ENCODE measurements at regions not wholly inside any gene's neighbourhood (a gene's known extent, or its start where the extent isn't known, plus 50 kb on each side); places are given as distances from the start of the nearest gene placed in this dataset.
"Not testable (repeated sequence)": the region's sequence is repeated elsewhere in the genome, so short reads cannot be mapped to it uniquely, and the experiment has no call there.

- no peak for DNase-seq
Observed at GRCh38 chr19:29048873-29049272, 164.1 kb downstream of the UQCRFS1 start.

GRCh38 chr19:29045679-29046254 lies 167.2 kb downstream of the UQCRFS1 start:
- no peak for DNase-seq

DNA sequence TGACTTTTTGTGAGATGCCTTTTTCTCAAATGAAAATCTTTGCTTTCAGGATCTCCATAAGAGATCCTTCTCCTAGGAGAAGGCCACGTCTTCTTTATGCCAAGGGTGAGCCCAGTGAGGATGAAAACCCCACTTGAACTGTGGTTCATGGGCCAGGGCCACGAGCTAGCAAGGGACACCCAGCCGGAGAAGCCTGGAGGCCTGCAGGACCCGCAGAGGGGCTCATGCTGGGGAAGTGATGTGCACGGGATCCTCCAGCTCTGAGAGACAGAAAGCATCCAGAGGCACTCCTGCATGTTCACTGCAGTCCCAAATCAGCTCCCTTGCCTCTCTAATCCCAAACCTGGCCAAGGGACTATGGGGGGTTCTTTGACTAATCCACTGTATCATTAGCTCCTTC lies 168.9 kb downstream of the UQCRFS1 start:
- DNase-seq: no peak

- DNase-seq: no peak
Observed at GRCh38 chr19:29042450-29042849, 170.5 kb downstream of the UQCRFS1 start.

- DNase-seq: no peak
Observed at GRCh38 chr19:29040951-29041350, 172.0 kb downstream of the UQCRFS1 start.

- DNase-seq: no peak
Observed at GRCh38 chr19:29040292-29040691, 172.7 kb downstream of the UQCRFS1 start.

DNA sequence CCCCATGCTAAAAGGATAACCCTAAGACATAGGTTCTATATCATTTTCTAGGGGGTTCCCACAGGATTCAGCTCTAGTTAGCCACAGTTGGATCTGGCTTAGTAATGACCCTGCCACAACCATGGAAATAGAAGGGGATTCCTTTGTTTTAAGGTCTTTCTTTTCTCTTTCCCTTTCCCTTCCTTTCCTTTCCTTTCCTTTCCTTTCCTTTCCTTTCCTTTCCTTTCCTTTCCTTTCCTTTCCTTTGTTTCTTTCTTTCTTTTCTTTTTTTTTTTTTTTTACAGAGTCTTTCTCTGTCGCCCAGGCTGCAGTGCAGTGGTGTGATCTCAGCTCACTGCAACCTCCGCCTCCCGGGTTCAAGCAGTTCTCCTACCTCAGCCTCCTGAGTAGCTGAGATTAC lies 173.9 kb downstream of the UQCRFS1 start:
- DNase-seq: not testable (repeated sequence)

DNA sequence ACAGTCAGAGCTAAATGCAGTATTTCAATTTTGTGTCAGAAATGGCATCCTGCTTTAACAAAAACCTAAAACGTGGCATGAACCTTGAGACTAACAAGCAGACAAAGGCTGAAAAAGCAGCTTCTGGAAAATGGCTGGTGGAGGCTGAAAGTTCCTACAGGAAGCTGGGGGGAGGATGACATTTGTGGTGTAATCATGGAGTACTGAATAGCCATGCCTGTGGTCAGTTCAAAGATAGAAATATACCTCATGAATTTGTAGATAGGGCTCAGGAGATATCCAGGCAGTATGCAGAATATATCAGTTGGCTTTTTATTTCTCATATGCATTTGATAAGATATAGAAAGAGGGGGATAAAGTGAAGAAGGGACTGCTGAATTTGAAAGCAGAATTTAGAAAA lies 181.7 kb downstream of the UQCRFS1 start:
- no peak for DNase-seq

DNA sequence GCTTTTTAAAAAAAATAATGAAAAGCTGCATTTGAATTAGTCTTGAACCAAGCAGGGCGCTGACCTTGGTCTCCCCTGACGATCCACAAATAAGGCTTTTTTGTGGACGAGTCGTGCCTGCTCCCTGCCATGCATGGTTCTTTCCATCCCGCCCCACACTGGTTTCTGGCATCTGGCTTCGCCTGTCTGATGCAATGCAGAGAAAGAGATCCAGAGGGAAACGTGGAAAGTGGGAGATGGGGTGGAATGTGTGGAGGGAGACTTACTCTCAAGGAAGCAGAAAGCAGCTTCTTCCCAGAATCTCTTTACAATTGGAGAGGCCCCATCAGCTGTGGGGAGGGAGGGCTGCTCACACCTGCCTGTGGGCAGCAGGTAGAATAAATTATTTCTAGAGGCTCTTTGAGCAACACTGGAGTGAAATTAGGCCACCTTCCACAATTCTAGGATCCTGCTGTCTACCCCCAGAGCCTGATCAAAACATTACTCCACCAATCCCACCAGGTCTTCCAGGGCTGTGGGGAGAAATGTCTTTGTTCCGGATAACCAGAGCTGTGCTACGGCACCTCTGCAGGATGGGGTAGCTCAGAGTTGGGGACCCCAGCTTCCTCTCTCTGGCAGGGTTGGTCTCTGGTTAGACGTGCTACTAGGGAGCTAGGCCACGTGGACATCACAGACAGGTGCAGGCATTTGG lies 183.5 kb downstream of the UQCRFS1 start:
- no peak for DNase-seq

GRCh38 chr19:29022599-29022998 lies 190.4 kb downstream of the UQCRFS1 start:
- no peak for DNase-seq

DNA sequence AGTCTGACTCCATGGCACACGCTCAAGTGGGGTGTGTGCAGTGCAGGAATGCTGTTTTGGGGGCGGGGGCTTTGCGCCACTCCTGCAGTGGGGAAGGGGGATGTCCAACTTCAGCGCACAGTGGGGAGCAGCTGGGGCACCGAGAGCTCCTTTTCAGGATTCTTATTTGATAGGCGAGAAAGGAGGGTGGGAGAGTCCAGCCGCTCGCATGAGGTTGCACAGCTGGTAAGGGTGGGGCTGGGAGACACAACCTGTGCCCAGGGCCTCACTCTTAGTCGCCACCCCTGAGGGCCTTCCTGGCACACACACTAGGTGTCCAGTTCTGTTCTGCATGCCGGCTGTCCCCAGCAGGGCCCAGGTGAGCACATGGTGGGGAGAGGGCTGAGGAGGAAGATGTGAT lies 190.8 kb downstream of the UQCRFS1 start:
- DNase-seq: no peak

- no peak for DNase-seq
Observed at GRCh38 chr19:29021232-29021916, 191.6 kb downstream of the UQCRFS1 start.

- no peak for DNase-seq
Observed at GRCh38 chr19:29019403-29019802, 193.5 kb downstream of the UQCRFS1 start.

- DNase-seq: no peak
Observed at GRCh38 chr19:29018542-29018941, 194.4 kb downstream of the UQCRFS1 start.

- no peak for DNase-seq
Observed at GRCh38 chr19:29017788-29018187, 195.2 kb downstream of the UQCRFS1 start.

DNA sequence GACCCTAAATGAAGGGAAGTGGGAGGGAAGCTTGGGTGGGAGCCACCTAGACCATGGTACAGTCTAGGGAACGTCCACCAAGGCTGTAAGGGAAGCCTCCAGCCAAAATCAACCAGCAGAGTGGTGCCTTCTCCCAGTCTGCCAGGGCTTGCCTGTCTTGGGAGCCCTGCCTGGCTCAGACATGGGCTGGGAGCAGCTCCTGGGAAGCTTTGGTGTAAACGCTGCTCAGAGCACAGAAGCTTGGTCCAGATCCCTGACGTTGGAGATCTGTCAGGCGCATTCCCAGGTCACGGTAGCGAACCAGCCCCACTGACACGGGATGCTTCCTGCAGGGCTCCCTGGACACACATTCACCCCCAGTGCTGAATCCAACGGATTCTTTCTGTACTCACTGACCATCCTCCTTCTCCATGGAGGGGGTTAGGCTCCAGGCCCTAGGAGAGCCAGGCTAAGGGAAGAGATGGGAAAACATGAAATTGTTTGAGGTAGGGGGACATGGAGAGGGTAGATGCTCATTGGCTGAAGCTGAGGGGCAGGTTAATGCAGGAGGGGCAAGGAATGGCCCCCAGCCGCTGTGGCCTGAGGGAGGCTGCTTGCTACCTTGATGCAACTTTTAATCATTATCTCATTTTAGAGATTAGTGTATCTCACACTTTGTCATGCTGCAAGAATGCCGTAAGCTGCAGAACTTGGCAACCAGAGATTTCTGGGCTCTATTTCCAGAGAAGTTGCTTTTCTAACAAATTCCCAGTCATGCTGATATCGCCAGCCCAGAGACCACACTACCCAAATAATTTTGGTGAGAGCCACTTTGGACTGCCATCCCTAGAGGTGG lies 195.8 kb downstream of the UQCRFS1 start:
- DNase-seq: no peak

DNA sequence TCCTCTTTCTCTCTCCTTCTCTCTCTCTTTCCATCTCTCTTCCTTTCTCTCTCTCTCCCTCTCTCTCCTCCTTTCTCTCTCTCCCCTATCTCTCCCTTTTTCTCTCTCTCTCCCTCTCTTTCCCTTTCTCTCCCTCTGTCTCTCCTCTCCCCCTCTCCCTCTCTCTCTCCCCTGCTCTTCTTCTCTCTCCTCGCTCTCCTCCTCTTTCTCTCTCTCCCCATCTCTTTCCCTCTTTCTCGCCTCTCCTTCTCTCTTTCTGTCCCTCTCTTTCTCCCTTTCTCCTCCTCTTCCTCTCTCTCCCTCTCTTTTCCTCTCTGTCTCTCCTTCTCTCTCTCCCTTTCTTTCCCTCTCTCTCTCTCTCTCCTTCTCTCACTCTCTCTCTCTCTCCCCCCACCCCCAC lies 196.6 kb downstream of the UQCRFS1 start:
- DNase-seq: no peak

DNA sequence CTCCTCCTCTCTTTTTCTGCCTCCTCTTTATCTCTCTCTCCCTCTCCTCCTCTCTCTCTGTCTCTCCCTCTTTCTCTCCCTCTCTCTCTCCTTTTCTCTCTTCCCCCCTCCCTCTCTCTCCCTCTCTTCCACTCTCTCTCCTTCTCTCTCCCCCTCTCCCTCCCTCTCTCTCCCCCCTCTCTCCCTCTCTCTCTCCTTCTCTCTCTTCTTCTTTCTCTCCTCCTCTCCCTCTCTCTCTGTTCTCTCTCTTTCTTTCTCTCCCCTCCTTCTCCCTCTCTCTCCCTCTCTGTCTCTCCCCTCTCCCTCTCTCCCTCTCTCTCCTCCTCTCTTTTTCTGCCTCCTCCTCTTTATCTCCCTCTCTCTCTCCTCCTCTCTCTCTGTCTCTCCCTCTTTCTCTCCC lies 197.4 kb downstream of the UQCRFS1 start:
- no peak for DNase-seq

- DNase-seq: no peak
Observed at GRCh38 chr19:29014857-29015436, 198.0 kb downstream of the UQCRFS1 start.

DNA sequence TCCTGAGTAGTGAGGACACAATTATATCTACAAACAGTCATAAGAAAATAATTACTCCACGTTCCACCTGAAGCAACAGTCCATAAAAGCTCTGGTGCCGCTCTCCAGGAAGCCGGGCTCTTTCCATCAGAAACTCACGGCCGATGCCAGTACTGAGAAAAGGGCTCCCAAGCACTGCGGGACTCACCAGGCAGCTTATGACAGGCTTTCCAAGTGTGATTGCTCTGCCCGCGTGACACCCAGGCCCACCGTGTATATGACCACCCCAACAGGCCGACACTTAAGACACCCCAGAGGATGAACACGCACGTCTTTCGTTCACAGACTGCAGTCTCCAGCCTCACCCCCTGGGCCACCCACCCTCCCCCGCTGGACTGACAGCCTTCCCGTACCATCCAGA lies 199.0 kb downstream of the UQCRFS1 start:
- no peak for DNase-seq

GRCh38 chr19:29013325-29013724 lies 199.6 kb downstream of the UQCRFS1 start:
- DNase-seq: no peak

- no peak for DNase-seq
Observed at GRCh38 chr19:29012457-29012856, 200.5 kb downstream of the UQCRFS1 start.

GRCh38 chr19:29010276-29010675 lies 202.7 kb downstream of the UQCRFS1 start:
- no peak for DNase-seq

All from T1000 (cell line).